Heart left ventricle (tissue), 16 donors: ENCODE measurements at regions not wholly inside any gene's neighbourhood (a gene's known extent, or its start where the extent isn't known, plus 50 kb on each side); places are given as distances from the start of the nearest gene placed in this dataset.

Experiments
- ATAC-seq, 4 donors: fragments of 200-7000 bp; cut with Tn5 transposase; one replicate each; pipeline ENCODE4 v1.9.1; 2020 to 2022; ENCODE audit warnings: moderate library complexity in 4 of 4, mild to moderate bottlenecking in 3 of 4, moderate number of reproducible peaks in 1 of 4
- DNase-seq, 5 donors: peaks; one replicate each; pipeline ENCODE4 v3.0.0-alpha.2; 2020
- H3K27ac ChIP-seq, 12 donors: fragments of 200-600 bp; sonication (generic) in 4 of 12; one replicate each; pipeline versions ENCODE4 v1.5.0 to v1.8.0; 2016 to 2022; ENCODE audit warnings: mild to moderate bottlenecking in 2 of 12
- H3K27me3 ChIP-seq, 9 donors: fragments of 200-600 bp; sonication (generic) in 2 of 9; one replicate each; pipeline versions ENCODE4 v1.5.1 to v1.8.0; 2016 to 2022; ENCODE audit warnings: mild to moderate bottlenecking in 3 of 9
- H3K36me3 ChIP-seq, 9 donors: fragments of 200-600 bp; sonication (generic) in 2 of 9; one replicate each; pipeline versions ENCODE4 v1.5.0 to v1.8.0; 2018 to 2022; ENCODE audit warnings: mild to moderate bottlenecking in 2 of 9
- H3K4me1 ChIP-seq, 12 donors: fragments of 200-600 bp; sonication (generic) in 4 of 12; one replicate each; pipeline versions ENCODE4 v1.5.0 to v1.8.0; 2016 to 2022; ENCODE audit warnings: mild to moderate bottlenecking in 3 of 12
- H3K4me3 ChIP-seq, 12 donors: fragments of 200-600 bp; sonication (generic) in 4 of 12; one replicate each; pipeline versions ENCODE4 v1.5.0 to v1.8.0; 2017 to 2022; ENCODE audit warnings: mild to moderate bottlenecking in 9 of 12, moderate library complexity in 4 of 12
- H3K9me3 ChIP-seq, 12 donors: fragments of 200-600 bp; sonication (generic) in 4 of 12; one replicate each; pipeline versions ENCODE4 v1.5.0 to v1.8.0; 2016 to 2022; ENCODE audit warnings: mild to moderate bottlenecking in 1 of 12
- CTCF ChIP-seq, 12 donors: fragments of 200-600 bp; sonication (generic) in 4 of 12; IDR thresholded peaks; one replicate each; pipeline versions ENCODE4 v1.5.0 to v1.8.0; 2018 to 2022; ENCODE audit warnings: antibody characterized with exemption in 12 of 12, mild to moderate bottlenecking in 5 of 12
- POLR2A ChIP-seq, 2 donors: fragments of 450-650 bp; IDR thresholded peaks; one replicate each; pipeline ENCODE4 v1.6.1; 2017; ENCODE audit warnings: antibody characterized with exemption in 2 of 2, mild to moderate bottlenecking in 2 of 2, moderate library complexity in 2 of 2
- WGBS, 4 donors: extraction: QIAGEN DNeasy Blood & Tissue Kit in 2 of 4; methylation state at CpG; one replicate each; pipeline versions ENCODE4 v1.1.5 to v1.1.7; 2013 to 2018; 5-methylcytosine and 5-hydroxymethylcytosine counted together
- intact Hi-C, 10 donors: fragments of 100-400 bp; cut with DNase I; formaldehyde crosslinking; loops; one replicate each; pipeline versions ENCODE4 v1.11.1 to v1.14.2; 2022
- donor health status: ischemic (EF 13 %, LVEDD 7.1; RV severe dilation, severe dysfunction).
- donor health status: healthy with polysubstance abuse.
- donor health status: DM: no; HTN: yes; CAD: no.
- donor health status: DM: no; HTN: no; CAD: no.
- donor health status: ischemic (EF 25% LVEDD 6.9; RV normal size, moderate dysfunction).
- donor health status: ischemic (EF 25% LVEDD 5.7; RV mildly dilated, moderate dysfunction).
- donor health status: healthy.
- donor health status: DM: yes; HTN: yes; CAD: no.
- donor health status: ischemic (EF 35%, LVEDD 5.7; RV mildly dilated, moderate dysfunction).
- donor health status: nonischemic (EF 11% LVEDD 7.7; RV severe dilation, severe dysfunction).
- donor health status: DM: yes; HTN: yes; CAD: no.
- donor health status: PGD.
- donor health status: ischemic (EF 29% LVEDD 5.4; RV normal size, mild dysfunction).
- donor health status: nonischemic (EF 23%, LVEDD 6.1; RV moderate dilation, normal function).

- Histone ChIP-seq H3K4me3 (no peak overlapping the region), H3K4me1 (no peaks in the 10 kb centered on the region), H3K9me3 (no peaks in the 10 kb centered on the region), H3K27me3 (no peaks in the 10 kb centered on the region), H3K36me3 (no peaks in the 10 kb centered on the region), H3K27ac (no peak overlapping the region)
- TF ChIP-seq POLR2A (IDR thresholded peaks at IDR 0.05) (no peak), CTCF (IDR thresholded peaks at IDR 0.05) (no peak)
- ATAC-seq (no peak), DNase-seq (no peak)
- intact Hi-C loops, result no loop called here
Measured at GRCh38 chr3:498487-498886, 301.9 kb downstream of the CHL1 start.

DNA sequence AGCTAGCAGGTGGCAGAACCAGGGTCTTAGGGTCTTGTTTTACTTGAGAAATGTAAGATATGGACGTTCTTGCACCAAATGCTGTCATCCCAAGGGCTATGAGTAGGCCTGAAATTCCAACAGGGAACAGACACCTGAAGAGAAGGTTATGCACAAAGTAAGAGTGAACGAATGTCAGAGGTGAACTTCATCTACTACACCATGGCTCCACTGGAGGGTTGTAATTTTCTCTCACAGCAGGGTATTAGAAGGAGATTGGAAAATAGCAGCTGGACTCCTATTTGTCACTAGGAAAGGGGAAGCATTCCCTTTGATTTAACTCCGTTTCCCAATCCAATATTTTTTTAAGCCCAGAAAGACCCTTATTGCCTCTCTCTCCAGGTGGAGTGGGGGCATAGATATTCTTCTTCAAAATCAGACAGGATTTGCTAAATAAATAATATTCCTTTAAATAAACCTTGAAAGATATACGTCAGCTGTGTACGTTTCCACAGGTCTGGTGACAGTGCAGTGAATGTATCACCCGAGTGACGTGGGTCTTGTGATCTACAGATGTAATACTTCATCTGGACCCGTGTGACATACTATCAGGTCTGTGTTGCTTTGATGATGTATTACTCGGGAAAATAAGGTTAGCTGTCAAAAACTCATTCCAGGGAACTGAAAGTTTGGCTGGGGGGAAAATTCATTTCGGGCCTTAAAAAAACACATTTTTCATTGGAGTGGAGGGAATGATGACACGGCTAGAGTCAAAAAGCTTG lies 302.6 kb downstream of the CHL1 start:
- Histone ChIP-seq H3K4me1 (no peaks in the 10 kb centered on the region), H3K4me3 (no peak overlapping the region), H3K27ac (no peak overlapping the region), H3K9me3 (no peaks in the 10 kb centered on the region), H3K27me3 (no peaks in the 10 kb centered on the region), H3K36me3 (no peaks in the 10 kb centered on the region)
- 76 to 81% (median 78%) methylated on average over 11 of the region's 11 CpGs for WGBS, 4 donors
- intact Hi-C loops, result no loop called here
- TF ChIP-seq POLR2A (IDR thresholded peaks at IDR 0.05) (no peak), CTCF (IDR thresholded peaks at IDR 0.05) (no peak)
- DNase-seq (no peak), ATAC-seq (no peak)

DNA sequence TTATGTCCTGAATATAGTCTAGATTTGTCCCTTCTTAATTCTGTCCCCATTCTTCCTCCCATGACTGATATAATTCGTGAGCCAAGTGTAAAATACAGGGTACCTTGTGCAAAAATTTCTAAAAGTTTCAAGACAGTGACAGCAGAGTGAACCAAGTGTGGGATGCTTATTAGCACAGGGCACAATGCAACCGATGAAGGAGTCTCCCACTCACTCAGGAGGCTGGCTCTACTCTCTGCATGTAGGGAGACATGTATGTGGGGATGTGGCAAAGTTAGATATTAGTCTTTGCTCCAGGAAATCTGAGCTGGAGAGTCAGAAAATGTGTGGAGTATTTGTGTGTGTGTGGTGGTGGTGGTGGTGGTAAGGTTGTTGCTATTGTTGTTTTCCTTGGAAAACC lies 305.9 kb downstream of the CHL1 start:
- H3K27ac ChIP-seq, result no peak overlapping the region
- H3K9me3 ChIP-seq, result peaks cover 0 to 10% (median 0%) of the 10 kb centered on the region in 12 donors
- no peaks in the 10 kb centered on the region for H3K27me3 ChIP-seq
- intact Hi-C loops, result loop anchor here in 1 of 10 donors (10.0 kb wide), 1 partner anchor 272 kb away; no protein-coding TSS in a partner anchor
- no peak for DNase-seq
- no peaks in the 10 kb centered on the region for H3K36me3 ChIP-seq
- no peaks in the 10 kb centered on the region for H3K4me1 ChIP-seq
- ATAC-seq, result no peak
- 52 to 64% (median 58%) methylated on average over 2 of the region's 2 CpGs for WGBS, 4 donors
- H3K4me3 ChIP-seq, result no peak overlapping the region
- no peak for TF ChIP-seq CTCF (IDR thresholded peaks at IDR 0.05)
- no peak for TF ChIP-seq POLR2A (IDR thresholded peaks at IDR 0.05)

GRCh38 chr3:513301-513700 lies 316.7 kb downstream of the CHL1 start:
- Histone ChIP-seq H3K9me3 (peaks cover 0 to 10% (median 0%) of the 10 kb centered on the region in 12 donors), H3K27me3 (no peaks in the 10 kb centered on the region), H3K4me1 (no peaks in the 10 kb centered on the region), H3K36me3 (no peaks in the 10 kb centered on the region), H3K4me3 (no peak overlapping the region), H3K27ac (no peak overlapping the region)
- no peak for ATAC-seq
- DNase-seq, result no peak
- 21 to 37% (median 30%) methylated on average over 2 of the region's 2 CpGs for WGBS, 4 donors
- intact Hi-C loops, result no loop called here
- TF ChIP-seq POLR2A (IDR thresholded peaks at IDR 0.05), result no peak
- no peak for TF ChIP-seq CTCF (IDR thresholded peaks at IDR 0.05)
